Putamen (tissue), 1 donor: ENCODE measurements at regions not wholly inside any gene's neighbourhood (a gene's known extent, or its start where the extent isn't known, plus 50 kb on each side); places are given as distances from the start of the nearest gene placed in this dataset.

Source experiments
- DNase-seq: peaks from one replicate; pipeline ENCODE4 v3.0.0-alpha.2; 2016; ENCODE audit warnings: low spot score

GRCh38 chr16:35732046-35732810, 2272.8 kb downstream of the TP53TG3F start:
- DNase-seq, result no peak

- no peak for DNase-seq
Observed at GRCh38 chr16:35733278-35733965, 2274.0 kb downstream of the TP53TG3F start.

- DNase-seq, result no peak
Observed at GRCh38 chr16:35733971-35734702, 2274.7 kb downstream of the TP53TG3F start.

- DNase-seq, result no peak
Observed at GRCh38 chr16:35734728-35735402, 2275.5 kb downstream of the TP53TG3F start.

GRCh38 chr16:35735403-35736251, 2276.2 kb downstream of the TP53TG3F start:
- DNase-seq, result no peak

GRCh38 chr16:35736546-35736945, 2277.1 kb downstream of the TP53TG3F start:
- DNase-seq, result no peak

- no peak for DNase-seq
Observed at GRCh38 chr16:35737076-35737475, 2277.7 kb downstream of the TP53TG3F start.

- no peak for DNase-seq
Observed at GRCh38 chr16:35741546-35741945, 2282.1 kb downstream of the TP53TG3F start.

- no peak for DNase-seq
Observed at GRCh38 chr16:35743101-35743692, 2283.8 kb downstream of the TP53TG3F start.

GRCh38 chr16:35744084-35744483, 2284.7 kb downstream of the TP53TG3F start:
- DNase-seq, result no peak

- DNase-seq, result no peak
Observed at GRCh38 chr16:35744726-35745125, 2285.3 kb downstream of the TP53TG3F start.

- no peak for DNase-seq
Observed at GRCh38 chr16:35745191-35745590, 2285.8 kb downstream of the TP53TG3F start.

- DNase-seq, result no peak
Observed at GRCh38 chr16:35745821-35746248, 2286.4 kb downstream of the TP53TG3F start.

GRCh38 chr16:35746281-35746962, 2287.0 kb downstream of the TP53TG3F start:
- no peak for DNase-seq

- DNase-seq, result no peak
Observed at GRCh38 chr16:35746963-35747657, 2287.7 kb downstream of the TP53TG3F start.

- no peak for DNase-seq
Observed at GRCh38 chr16:35747658-35748455, 2288.4 kb downstream of the TP53TG3F start.

GRCh38 chr16:35748621-35749252, 2289.3 kb downstream of the TP53TG3F start:
- DNase-seq, result no peak
